Suprapubic skin (tissue), 4 donors: ENCODE measurements at regions not wholly inside any gene's neighbourhood (a gene's known extent, or its start where the extent isn't known, plus 50 kb on each side); places are given as distances from the start of the nearest gene placed in this dataset.

Source experiments
- DNase-seq, 2 donors: peaks; one replicate each; pipeline ENCODE4 v3.0.0-alpha.2; 2019; ENCODE audit warnings: low spot score in 2 of 2
- H3K27ac ChIP-seq: fragments of 200-600 bp; sonication (generic); one replicate; pipeline ENCODE4 v1.5.1; 2019
- H3K27me3 ChIP-seq: fragments of 200-600 bp; sonication (generic); one replicate; pipeline ENCODE4 v1.5.1; 2019
- H3K36me3 ChIP-seq: fragments of 200-600 bp; sonication (generic); one replicate; pipeline ENCODE4 v1.5.1; 2019
- H3K4me1 ChIP-seq: fragments of 200-600 bp; sonication (generic); one replicate; pipeline ENCODE4 v1.5.1; 2019
- H3K4me3 ChIP-seq: fragments of 200-600 bp; sonication (generic); one replicate; pipeline ENCODE4 v1.5.1; 2019; ENCODE audit warnings: mild to moderate bottlenecking
- H3K9me3 ChIP-seq: fragments of 200-600 bp; sonication (generic); one replicate; pipeline ENCODE4 v1.5.1; 2019
- CTCF ChIP-seq, 2 donors: fragments of 200-600 bp in 1 of 2; fragments of 450-650 bp in 1 of 2; sonication (generic) in 1 of 2; IDR thresholded peaks; one replicate each; pipeline ENCODE4 v1.5.1; 2016 to 2019; ENCODE audit warnings: antibody characterized with exemption in 2 of 2, mild to moderate bottlenecking in 1 of 2, moderate library complexity in 1 of 2
- EP300 ChIP-seq: sonication (generic); formaldehyde crosslinking; IDR thresholded peaks from one replicate; pipeline ENCODE4 v1.6.1; 2017; ENCODE audit warnings: antibody characterized with exemption
- POLR2A ChIP-seq, 2 donors: fragments of 450-650 bp; IDR thresholded peaks; one replicate each; pipeline ENCODE4 v1.6.1; 2017; ENCODE audit warnings: antibody characterized with exemption in 2 of 2, mild to moderate bottlenecking in 2 of 2, moderate library complexity in 2 of 2
- POLR2AphosphoS5 ChIP-seq, 3 donors: sonication (generic); formaldehyde crosslinking; IDR thresholded peaks; one replicate each; pipeline ENCODE4 v1.6.1; 2017; ENCODE audit warnings: antibody characterized with exemption in 3 of 3
- WGBS: methylation state at CpG from one replicate; pipeline ENCODE4 v1.1.5; 2018; 5-methylcytosine and 5-hydroxymethylcytosine counted together

- Histone ChIP-seq H3K27ac (no peak overlapping the region), H3K36me3 (no peaks in the 10 kb centered on the region), H3K27me3 (no peaks in the 10 kb centered on the region), H3K4me1 (peaks cover 19% of the 10 kb centered on the region), H3K9me3 (no peaks in the 10 kb centered on the region), H3K4me3 (no peak overlapping the region)
- TF ChIP-seq CTCF (IDR thresholded peaks at IDR 0.05): no peak
- TF ChIP-seq POLR2A (IDR thresholded peaks at IDR 0.05): no peak
- no peak for TF ChIP-seq POLR2AphosphoS5 (IDR thresholded peaks at IDR 0.05)
- no peak for TF ChIP-seq EP300
- 75% methylated on average over 10 of the region's 10 CpGs for WGBS
- no peak for DNase-seq
Observed at GRCh38 chr10:43874984-43875383, 226.3 kb upstream of the ZNF32 start.

- H3K27me3 ChIP-seq: no peaks in the 10 kb centered on the region
- H3K4me3 ChIP-seq: no peak overlapping the region
- H3K9me3 ChIP-seq: no peaks in the 10 kb centered on the region
- H3K27ac ChIP-seq: no peak overlapping the region
- peaks cover 17% of the 10 kb centered on the region for H3K4me1 ChIP-seq
- no peak for DNase-seq
- no peaks in the 10 kb centered on the region for H3K36me3 ChIP-seq
- TF ChIP-seq EP300 (no peak), POLR2AphosphoS5 (IDR thresholded peaks at IDR 0.05) (no peak)
- WGBS: 80% methylated on average over 5 of the region's 5 CpGs
Observed at GRCh38 chr10:43873717-43874116, 225.0 kb upstream of the ZNF32 start.

GRCh38 chr10:43872644-43873043, 224.0 kb upstream of the ZNF32 start:
- H3K27ac ChIP-seq: no peak overlapping the region
- TF ChIP-seq POLR2A (IDR thresholded peaks at IDR 0.05) (no peak), EP300 (no peak), CTCF (IDR thresholded peaks at IDR 0.05) (no peak), POLR2AphosphoS5 (IDR thresholded peaks at IDR 0.05) (no peak)
- WGBS: 88% methylated on average over 6 of the region's 6 CpGs

GRCh38 chr10:43871545-43871944, 222.9 kb upstream of the ZNF32 start:
- no peak for DNase-seq
- H3K36me3 ChIP-seq: no peaks in the 10 kb centered on the region
- peaks cover 15% of the 10 kb centered on the region for H3K4me1 ChIP-seq
- no peak overlapping the region for H3K4me3 ChIP-seq
- no peaks in the 10 kb centered on the region for H3K9me3 ChIP-seq
- no peak overlapping the region for H3K27ac ChIP-seq
- TF ChIP-seq POLR2A (IDR thresholded peaks at IDR 0.05): no peak
- TF ChIP-seq CTCF (IDR thresholded peaks at IDR 0.05): no peak
- no peak for TF ChIP-seq EP300
- no peak for TF ChIP-seq POLR2AphosphoS5 (IDR thresholded peaks at IDR 0.05)
- no peaks in the 10 kb centered on the region for H3K27me3 ChIP-seq
- WGBS: 80% methylated on average over 5 of the region's 5 CpGs

More at GRCh38 chr10:43872644-43873043, 224.0 kb upstream of the ZNF32 start:
- Histone ChIP-seq H3K36me3 (no peaks in the 10 kb centered on the region), H3K27me3 (no peaks in the 10 kb centered on the region), H3K4me1 (peaks cover 15% of the 10 kb centered on the region), H3K4me3 (no peak overlapping the region), H3K9me3 (no peaks in the 10 kb centered on the region)
- no peak for DNase-seq

GRCh38 chr10:43870968-43871439, 222.3 kb upstream of the ZNF32 start:
- no peak for DNase-seq
- Histone ChIP-seq H3K4me3 (no peak overlapping the region), H3K27me3 (no peaks in the 10 kb centered on the region), H3K27ac (no peak overlapping the region), H3K9me3 (no peaks in the 10 kb centered on the region), H3K4me1 (peaks cover 15% of the 10 kb centered on the region), H3K36me3 (no peaks in the 10 kb centered on the region)
- TF ChIP-seq POLR2A (IDR thresholded peaks at IDR 0.05) (no peak), POLR2AphosphoS5 (IDR thresholded peaks at IDR 0.05) (no peak), EP300 (no peak), CTCF (IDR thresholded peaks at IDR 0.05) (no peak)
- 65% methylated on average over 4 of the region's 12 CpGs for WGBS
